NCI-H1417 treated with DMSO at 0.1 percent for 48 hours (cell line): ENCODE measurements at regions not wholly inside any gene's neighbourhood (a gene's known extent, or its start where the extent isn't known, plus 50 kb on each side); places are given as distances from the start of the nearest gene placed in this dataset.

Experiments used
- DNase-seq: peaks from one replicate; lab custom pipeline; 2025; lab: John Stamatoyannopoulos, UW

GRCh38 chr15:70160267-70160666 is 62.5 kb upstream of the TLE3 start:
- DNase-seq = no peak

- no peak for DNase-seq
These were observed 61.9 kb upstream of the TLE3 start for GRCh38 chr15:70159713-70160009.

- DNase-seq = no peak
These were observed 61.4 kb upstream of the TLE3 start for GRCh38 chr15:70159001-70159712.

GRCh38 chr15:70158309-70159000 is 60.7 kb upstream of the TLE3 start:
- DNase-seq = no peak

GRCh38 chr15:70156671-70157271 is 59.1 kb upstream of the TLE3 start:
- no peak for DNase-seq

GRCh38 chr15:70154718-70155347 is 57.1 kb upstream of the TLE3 start:
- no peak for DNase-seq

- no peak for DNase-seq
These were observed 56.4 kb upstream of the TLE3 start for GRCh38 chr15:70153921-70154717.

GRCh38 chr15:70152070-70152480 is 54.4 kb upstream of the TLE3 start:
- peak; percentile 68 for DNase-seq

GRCh38 chr15:70151462-70151861 is 53.7 kb upstream of the TLE3 start:
- DNase-seq = no peak

GRCh38 chr15:70151003-70151402 is 53.3 kb upstream of the TLE3 start:
- no peak for DNase-seq

GRCh38 chr15:70150405-70150747 is 52.7 kb upstream of the TLE3 start:
- no peak for DNase-seq

- no peak for DNase-seq
These were observed 52.1 kb upstream of the TLE3 start for GRCh38 chr15:70149667-70150404.

- no peak for DNase-seq
These were observed 50.1 kb upstream of the TLE3 start for GRCh38 chr15:70147778-70148177.
